GM23338 (cell line): ENCODE measurements at regions not wholly inside any gene's neighbourhood (a gene's known extent, or its start where the extent isn't known, plus 50 kb on each side); places are given as distances from the start of the nearest gene placed in this dataset.

Source experiments
- CREB1 ChIP-seq: fragments of 250-450 bp; sonication (Bioruptor Pico); IDR thresholded peaks from 2 replicates; pipeline ENCODE4 v1.5.0; 2020; ENCODE audit warnings: low read depth, mild to moderate bottlenecking, moderate library complexity
- EZH2 ChIP-seq: fragments of 200-600 bp; sonication (generic); IDR thresholded peaks from one replicate; pipeline ENCODE4 v1.8.0; 2017; ENCODE audit warnings: antibody characterized with exemption, mild to moderate bottlenecking, low read depth; ENCODE audit not compliant: unreplicated experiment
- EZH2phosphoT487 ChIP-seq: fragments of 200-600 bp; sonication (generic); IDR thresholded peaks from one replicate; pipeline ENCODE4 v1.8.1; 2018; ENCODE audit warnings: antibody characterized with exemption; ENCODE audit not compliant: unreplicated experiment
- JUNB ChIP-seq: IDR thresholded peaks from one replicate; pipeline ENCODE4 v1.6.1; 2016; ENCODE audit warnings: antibody characterized with exemption; ENCODE audit not compliant: unreplicated experiment
- POLR2AphosphoS5 ChIP-seq: IDR thresholded peaks from 2 replicates; pipeline ENCODE4 v1.6.1; 2016; ENCODE audit warnings: antibody characterized with exemption, low read depth
- STAT1 ChIP-seq: IDR thresholded peaks from one replicate; pipeline ENCODE4 v1.6.1; 2016; ENCODE audit warnings: antibody characterized with exemption; ENCODE audit not compliant: unreplicated experiment
- ZNF114 ChIP-seq: fragments of 250-450 bp; sonication (Bioruptor Pico); IDR thresholded peaks from 2 replicates; pipeline ENCODE4 v1.5.0; 2020; ENCODE audit warnings: mild to moderate bottlenecking, moderate library complexity
- ZNF331 ChIP-seq: fragments of 250-450 bp; sonication (Bioruptor Pico); IDR thresholded peaks from 2 replicates; pipeline ENCODE4 v1.5.0; 2020; ENCODE audit warnings: low read depth, mild to moderate bottlenecking, moderate library complexity
- TF ChIP-seq, protein P1 (sequence below), 2 experiments: fragments of 200-600 bp in 1 of 2; sonication (generic) in 1 of 2; conservative IDR thresholded peaks; 2 replicates each; pipeline versions ENCODE4 v1.5.1 to v1.6.1; 2016 to 2017; ENCODE audit warnings: antibody characterized with exemption in 2 of 2, low read depth in 2 of 2, mild to moderate bottlenecking in 2 of 2, moderate library complexity in 1 of 2
- TF ChIP-seq, protein P2 (sequence below): IDR thresholded peaks from one replicate; pipeline ENCODE4 v1.6.1; 2018; ENCODE audit warnings: antibody characterized with exemption; ENCODE audit not compliant: unreplicated experiment
- TF ChIP-seq, protein P3 (sequence below): IDR thresholded peaks from 2 replicates; pipeline ENCODE4 v1.6.1; 2016; ENCODE audit warnings: antibody characterized with exemption

DNA sequence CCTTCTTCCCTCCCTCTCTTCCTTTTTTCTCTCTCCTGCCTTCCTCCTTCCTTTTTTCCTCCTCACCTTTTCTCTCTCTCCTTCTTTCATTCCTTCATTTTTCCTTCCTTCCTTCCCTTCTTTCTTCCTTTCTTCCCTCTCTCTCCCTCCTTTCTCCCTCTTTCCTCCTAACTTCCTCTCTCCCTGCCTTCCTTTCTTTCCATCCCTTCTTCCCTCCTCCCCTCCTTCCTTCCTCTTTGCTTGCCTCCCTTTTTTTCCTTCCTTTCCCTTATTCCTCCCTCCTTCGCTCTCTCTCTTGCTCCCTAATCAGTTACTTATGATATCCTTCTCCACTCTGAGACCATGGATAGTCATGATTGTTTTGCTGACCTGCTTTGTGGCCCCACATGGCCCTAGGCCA lies 56.7 kb upstream of the PUDP start:
- TF ChIP-seq, protein P1, sequence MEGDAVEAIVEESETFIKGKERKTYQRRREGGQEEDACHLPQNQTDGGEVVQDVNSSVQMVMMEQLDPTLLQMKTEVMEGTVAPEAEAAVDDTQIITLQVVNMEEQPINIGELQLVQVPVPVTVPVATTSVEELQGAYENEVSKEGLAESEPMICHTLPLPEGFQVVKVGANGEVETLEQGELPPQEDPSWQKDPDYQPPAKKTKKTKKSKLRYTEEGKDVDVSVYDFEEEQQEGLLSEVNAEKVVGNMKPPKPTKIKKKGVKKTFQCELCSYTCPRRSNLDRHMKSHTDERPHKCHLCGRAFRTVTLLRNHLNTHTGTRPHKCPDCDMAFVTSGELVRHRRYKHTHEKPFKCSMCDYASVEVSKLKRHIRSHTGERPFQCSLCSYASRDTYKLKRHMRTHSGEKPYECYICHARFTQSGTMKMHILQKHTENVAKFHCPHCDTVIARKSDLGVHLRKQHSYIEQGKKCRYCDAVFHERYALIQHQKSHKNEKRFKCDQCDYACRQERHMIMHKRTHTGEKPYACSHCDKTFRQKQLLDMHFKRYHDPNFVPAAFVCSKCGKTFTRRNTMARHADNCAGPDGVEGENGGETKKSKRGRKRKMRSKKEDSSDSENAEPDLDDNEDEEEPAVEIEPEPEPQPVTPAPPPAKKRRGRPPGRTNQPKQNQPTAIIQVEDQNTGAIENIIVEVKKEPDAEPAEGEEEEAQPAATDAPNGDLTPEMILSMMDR (conservative IDR thresholded peaks at IDR 0.05; ENCODE audit: low read depth in 2 of 2): no peak
- no peak for TF ChIP-seq ZNF331 (CRISPR knock-in tag)
- no peak for TF ChIP-seq EZH2
- TF ChIP-seq, protein P2, sequence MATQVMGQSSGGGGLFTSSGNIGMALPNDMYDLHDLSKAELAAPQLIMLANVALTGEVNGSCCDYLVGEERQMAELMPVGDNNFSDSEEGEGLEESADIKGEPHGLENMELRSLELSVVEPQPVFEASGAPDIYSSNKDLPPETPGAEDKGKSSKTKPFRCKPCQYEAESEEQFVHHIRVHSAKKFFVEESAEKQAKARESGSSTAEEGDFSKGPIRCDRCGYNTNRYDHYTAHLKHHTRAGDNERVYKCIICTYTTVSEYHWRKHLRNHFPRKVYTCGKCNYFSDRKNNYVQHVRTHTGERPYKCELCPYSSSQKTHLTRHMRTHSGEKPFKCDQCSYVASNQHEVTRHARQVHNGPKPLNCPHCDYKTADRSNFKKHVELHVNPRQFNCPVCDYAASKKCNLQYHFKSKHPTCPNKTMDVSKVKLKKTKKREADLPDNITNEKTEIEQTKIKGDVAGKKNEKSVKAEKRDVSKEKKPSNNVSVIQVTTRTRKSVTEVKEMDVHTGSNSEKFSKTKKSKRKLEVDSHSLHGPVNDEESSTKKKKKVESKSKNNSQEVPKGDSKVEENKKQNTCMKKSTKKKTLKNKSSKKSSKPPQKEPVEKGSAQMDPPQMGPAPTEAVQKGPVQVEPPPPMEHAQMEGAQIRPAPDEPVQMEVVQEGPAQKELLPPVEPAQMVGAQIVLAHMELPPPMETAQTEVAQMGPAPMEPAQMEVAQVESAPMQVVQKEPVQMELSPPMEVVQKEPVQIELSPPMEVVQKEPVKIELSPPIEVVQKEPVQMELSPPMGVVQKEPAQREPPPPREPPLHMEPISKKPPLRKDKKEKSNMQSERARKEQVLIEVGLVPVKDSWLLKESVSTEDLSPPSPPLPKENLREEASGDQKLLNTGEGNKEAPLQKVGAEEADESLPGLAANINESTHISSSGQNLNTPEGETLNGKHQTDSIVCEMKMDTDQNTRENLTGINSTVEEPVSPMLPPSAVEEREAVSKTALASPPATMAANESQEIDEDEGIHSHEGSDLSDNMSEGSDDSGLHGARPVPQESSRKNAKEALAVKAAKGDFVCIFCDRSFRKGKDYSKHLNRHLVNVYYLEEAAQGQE: no peak
- TF ChIP-seq POLR2AphosphoS5: no peak
- no peak for TF ChIP-seq ZNF114 (CRISPR knock-in tag)
- TF ChIP-seq, protein P3, sequence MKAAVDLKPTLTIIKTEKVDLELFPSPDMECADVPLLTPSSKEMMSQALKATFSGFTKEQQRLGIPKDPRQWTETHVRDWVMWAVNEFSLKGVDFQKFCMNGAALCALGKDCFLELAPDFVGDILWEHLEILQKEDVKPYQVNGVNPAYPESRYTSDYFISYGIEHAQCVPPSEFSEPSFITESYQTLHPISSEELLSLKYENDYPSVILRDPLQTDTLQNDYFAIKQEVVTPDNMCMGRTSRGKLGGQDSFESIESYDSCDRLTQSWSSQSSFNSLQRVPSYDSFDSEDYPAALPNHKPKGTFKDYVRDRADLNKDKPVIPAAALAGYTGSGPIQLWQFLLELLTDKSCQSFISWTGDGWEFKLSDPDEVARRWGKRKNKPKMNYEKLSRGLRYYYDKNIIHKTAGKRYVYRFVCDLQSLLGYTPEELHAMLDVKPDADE: no peak
- no peak for TF ChIP-seq CREB1 (CRISPR knock-in tag)
- no peak for TF ChIP-seq EZH2phosphoT487
- TF ChIP-seq STAT1: no peak
- no peak for TF ChIP-seq JUNB
